GM19023 (cell line): ENCODE measurements at regions not wholly inside any gene's neighbourhood (a gene's known extent, or its start where the extent isn't known, plus 50 kb on each side); places are given as distances from the start of the nearest gene placed in this dataset.
"Not testable (repeated sequence)": the region's sequence is repeated elsewhere in the genome, so short reads cannot be mapped to it uniquely, and the experiment has no call there.

Experiments
- ATAC-seq: cut with Tn5 transposase; IDR thresholded peaks from one replicate; pipeline ENCODE4 v1.9.1; 2021; ENCODE audit warnings: mild to moderate bottlenecking, moderate library complexity; ENCODE audit not compliant: unreplicated experiment

GRCh38 chr2:406231-406630, 118.3 kb upstream of the ALKAL2 start:
- no peak for ATAC-seq

GRCh38 chr2:404581-404980, 116.7 kb upstream of the ALKAL2 start:
- no peak for ATAC-seq

- ATAC-seq: no peak
These were observed 115.8 kb upstream of the ALKAL2 start for GRCh38 chr2:403682-404081.

- ATAC-seq: no peak
These were observed 114.8 kb upstream of the ALKAL2 start for GRCh38 chr2:402721-403120.

- ATAC-seq: no peak
These were observed 114.3 kb upstream of the ALKAL2 start for GRCh38 chr2:402206-402605.

GRCh38 chr2:401019-401679, 113.3 kb upstream of the ALKAL2 start:
- ATAC-seq: no peak

GRCh38 chr2:397926-398325, 110.0 kb upstream of the ALKAL2 start:
- no peak for ATAC-seq

GRCh38 chr2:397521-397920, 109.6 kb upstream of the ALKAL2 start:
- no peak for ATAC-seq

- no peak for ATAC-seq
These were observed 109.0 kb upstream of the ALKAL2 start for GRCh38 chr2:396903-397302.

- ATAC-seq: no peak
These were observed 108.0 kb upstream of the ALKAL2 start for GRCh38 chr2:395886-396285.

- ATAC-seq: no peak
These were observed 106.1 kb upstream of the ALKAL2 start for GRCh38 chr2:393711-394696.

- no peak for ATAC-seq
These were observed 105.0 kb upstream of the ALKAL2 start for GRCh38 chr2:392926-393280.

GRCh38 chr2:392181-392925, 104.5 kb upstream of the ALKAL2 start:
- ATAC-seq: no peak

- no peak for ATAC-seq
These were observed 103.8 kb upstream of the ALKAL2 start for GRCh38 chr2:391696-392095.

- ATAC-seq: no peak
These were observed 103.1 kb upstream of the ALKAL2 start for GRCh38 chr2:390959-391358.

- not testable (repeated sequence) for ATAC-seq
These were observed 102.1 kb upstream of the ALKAL2 start for GRCh38 chr2:389985-390384.

GRCh38 chr2:388752-389151, 100.9 kb upstream of the ALKAL2 start:
- ATAC-seq: not testable (repeated sequence)

- no peak for ATAC-seq
These were observed 100.1 kb upstream of the ALKAL2 start for GRCh38 chr2:387980-388421.

- ATAC-seq: no peak
These were observed 98.7 kb upstream of the ALKAL2 start for GRCh38 chr2:386406-387103.

GRCh38 chr2:385785-386184, 97.9 kb upstream of the ALKAL2 start:
- no peak for ATAC-seq

GRCh38 chr2:385061-385460, 97.2 kb upstream of the ALKAL2 start:
- ATAC-seq: no peak
